HL-60 (cell line): ENCODE measurements at regions not wholly inside any gene's neighbourhood (a gene's known extent, or its start where the extent isn't known, plus 50 kb on each side); places are given as distances from the start of the nearest gene placed in this dataset.

ENCODE experiments used
- GABPA ChIP-seq: IDR thresholded peaks from 2 replicates; pipeline ENCODE4 v1.6.1; 2012; ENCODE audit warnings: low read depth
- SPI1 ChIP-seq: IDR thresholded peaks from 2 replicates; pipeline ENCODE4 v1.6.1; 2012; ENCODE audit warnings: low read depth, mild to moderate bottlenecking, borderline replicate concordance
- TF ChIP-seq, protein P1 (sequence below): IDR thresholded peaks from one replicate; pipeline ENCODE4 v1.5.1; 2011; ENCODE audit warnings: low read length, control low read depth, inconsistent platforms; ENCODE audit not compliant: insufficient read depth

- TF ChIP-seq, protein P1, sequence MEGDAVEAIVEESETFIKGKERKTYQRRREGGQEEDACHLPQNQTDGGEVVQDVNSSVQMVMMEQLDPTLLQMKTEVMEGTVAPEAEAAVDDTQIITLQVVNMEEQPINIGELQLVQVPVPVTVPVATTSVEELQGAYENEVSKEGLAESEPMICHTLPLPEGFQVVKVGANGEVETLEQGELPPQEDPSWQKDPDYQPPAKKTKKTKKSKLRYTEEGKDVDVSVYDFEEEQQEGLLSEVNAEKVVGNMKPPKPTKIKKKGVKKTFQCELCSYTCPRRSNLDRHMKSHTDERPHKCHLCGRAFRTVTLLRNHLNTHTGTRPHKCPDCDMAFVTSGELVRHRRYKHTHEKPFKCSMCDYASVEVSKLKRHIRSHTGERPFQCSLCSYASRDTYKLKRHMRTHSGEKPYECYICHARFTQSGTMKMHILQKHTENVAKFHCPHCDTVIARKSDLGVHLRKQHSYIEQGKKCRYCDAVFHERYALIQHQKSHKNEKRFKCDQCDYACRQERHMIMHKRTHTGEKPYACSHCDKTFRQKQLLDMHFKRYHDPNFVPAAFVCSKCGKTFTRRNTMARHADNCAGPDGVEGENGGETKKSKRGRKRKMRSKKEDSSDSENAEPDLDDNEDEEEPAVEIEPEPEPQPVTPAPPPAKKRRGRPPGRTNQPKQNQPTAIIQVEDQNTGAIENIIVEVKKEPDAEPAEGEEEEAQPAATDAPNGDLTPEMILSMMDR = no peak
- TF ChIP-seq GABPA (no peak), SPI1 (no peak)
These were observed 420.3 kb downstream of the NPHP4 start for GRCh38 chr1:5571861-5572401.
